ENCODE measurements at regions not wholly inside any gene's neighbourhood (a gene's known extent, or its start where the extent isn't known, plus 50 kb on each side); places are given as distances from the start of the nearest gene placed in this dataset.

GRCh38 chr16:22719945-22720344, 94.0 kb upstream of the HS3ST2 start:
- TF ChIP-seq CTCF (IDR thresholded peaks at IDR 0.05) (no peak), POLR2A (IDR thresholded peaks at IDR 0.05) (no peak)
